GM19351 (cell line): ENCODE measurements at regions not wholly inside any gene's neighbourhood (a gene's known extent, or its start where the extent isn't known, plus 50 kb on each side); places are given as distances from the start of the nearest gene placed in this dataset.

Experiments
- ATAC-seq: cut with Tn5 transposase; IDR thresholded peaks from one replicate; pipeline ENCODE4 v1.9.1; 2021; ENCODE audit warnings: mild to moderate bottlenecking, moderate library complexity; ENCODE audit not compliant: unreplicated experiment

DNA sequence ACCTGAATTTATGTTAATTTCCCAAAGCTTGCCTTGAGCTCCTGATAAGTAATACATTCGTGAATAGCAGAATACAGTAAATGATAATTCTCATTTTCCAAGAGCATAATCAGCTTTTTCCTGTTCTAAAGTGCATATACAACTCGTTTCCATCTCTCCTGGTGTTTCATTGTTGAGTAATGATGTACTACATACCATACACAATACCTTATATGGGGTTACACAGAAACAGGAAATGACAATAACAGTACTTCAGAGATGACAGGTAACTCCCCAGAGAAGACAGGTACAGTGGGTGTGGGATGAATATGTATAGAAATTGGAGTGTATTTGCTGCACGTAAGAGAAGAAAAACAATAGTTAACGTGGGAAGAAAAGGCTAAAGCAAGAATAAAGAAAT, 287.1 kb downstream of the TENT4A start:
- no peak for ATAC-seq

DNA sequence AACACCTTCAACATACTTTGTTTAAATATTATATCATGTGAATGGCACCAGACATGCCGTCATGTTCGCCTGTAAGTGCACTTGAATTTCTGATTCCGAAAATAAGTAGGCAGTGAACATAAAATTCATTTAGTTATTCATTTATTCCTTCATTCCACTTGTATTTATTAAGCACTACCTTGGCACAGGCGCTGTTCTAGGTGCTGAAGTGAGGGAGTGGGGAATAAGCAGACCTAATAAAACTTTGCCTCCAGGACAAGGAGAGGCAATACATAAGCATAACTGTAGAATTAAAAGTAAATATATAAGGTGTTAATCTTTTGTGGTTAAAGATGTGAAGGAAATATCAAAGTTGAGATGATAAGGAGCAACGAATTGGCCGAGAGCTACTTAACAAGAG, 297.4 kb downstream of the TENT4A start:
- no peak for ATAC-seq

GRCh38 chr5:7012057-7012456, 298.8 kb downstream of the TENT4A start:
- no peak for ATAC-seq

- no peak for ATAC-seq
Measured at GRCh38 chr5:7014611-7015010, 301.4 kb downstream of the TENT4A start.

DNA sequence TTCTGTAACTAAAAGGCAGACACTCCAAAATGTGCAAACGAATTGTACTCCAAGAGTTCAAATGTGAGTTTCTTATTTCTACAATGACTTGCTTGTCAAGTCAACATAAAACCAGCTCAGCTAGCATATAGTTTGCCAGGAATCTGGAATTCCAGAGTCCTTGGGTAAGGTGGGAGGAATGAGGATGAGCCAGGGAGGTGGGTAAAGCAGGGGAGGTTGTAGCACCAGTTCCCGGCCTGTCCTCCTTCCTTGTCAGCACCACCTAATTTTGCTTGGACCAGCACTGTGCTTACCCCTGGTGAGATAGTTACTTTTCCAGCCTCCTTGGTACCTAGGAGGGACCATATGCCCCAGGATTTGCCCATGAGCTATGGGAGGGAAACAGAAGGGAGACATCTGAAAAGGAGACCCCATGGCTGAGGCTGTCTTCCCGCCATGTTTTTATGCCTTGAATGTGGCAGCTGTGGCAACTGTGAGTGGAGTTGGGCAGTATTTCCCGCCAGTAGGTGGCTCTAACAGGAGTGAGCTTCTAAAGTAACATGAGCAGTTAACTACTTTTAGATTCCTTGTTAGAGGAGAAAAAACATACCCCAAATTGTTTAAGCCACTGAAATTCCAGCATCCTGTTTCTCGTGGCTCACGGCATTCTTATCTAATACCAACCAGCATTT, 302.5 kb downstream of the TENT4A start:
- ATAC-seq = no peak

GRCh38 chr5:7016999-7017747, 303.9 kb downstream of the TENT4A start:
- no peak for ATAC-seq

- no peak for ATAC-seq
Measured at GRCh38 chr5:7018198-7018597, 305.0 kb downstream of the TENT4A start.

GRCh38 chr5:7018601-7019000, 305.4 kb downstream of the TENT4A start:
- ATAC-seq = no peak

DNA sequence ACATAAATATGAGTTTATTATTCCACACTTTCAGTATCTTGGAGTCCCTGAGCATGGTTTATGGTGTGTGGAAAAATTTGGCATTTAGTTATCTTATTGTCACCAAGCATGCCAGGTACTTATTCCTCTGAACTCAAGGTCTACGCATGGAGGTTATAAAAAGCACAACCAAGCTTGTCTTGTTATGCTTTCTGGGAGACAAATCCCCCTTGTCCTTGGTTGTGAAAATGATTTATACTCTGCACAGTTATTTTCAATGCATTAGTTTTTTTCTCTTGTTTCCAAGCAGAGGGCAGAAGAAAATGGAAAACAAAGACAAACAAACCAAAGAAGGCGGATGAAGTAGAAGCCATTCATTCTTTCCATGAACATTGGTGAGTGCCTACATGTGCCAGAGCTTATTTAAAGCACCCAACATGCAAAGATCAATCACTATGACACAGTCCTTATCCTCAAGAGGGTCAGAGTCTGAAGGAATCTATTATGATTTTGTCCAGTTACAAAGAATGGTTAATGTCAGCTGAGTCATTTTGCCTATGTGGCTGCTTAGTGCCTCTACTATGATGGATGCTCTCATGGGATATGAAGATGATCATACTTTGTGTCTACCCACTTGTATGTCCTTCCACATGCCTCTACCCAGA, 323.1 kb downstream of the TENT4A start:
- ATAC-seq = no peak

DNA sequence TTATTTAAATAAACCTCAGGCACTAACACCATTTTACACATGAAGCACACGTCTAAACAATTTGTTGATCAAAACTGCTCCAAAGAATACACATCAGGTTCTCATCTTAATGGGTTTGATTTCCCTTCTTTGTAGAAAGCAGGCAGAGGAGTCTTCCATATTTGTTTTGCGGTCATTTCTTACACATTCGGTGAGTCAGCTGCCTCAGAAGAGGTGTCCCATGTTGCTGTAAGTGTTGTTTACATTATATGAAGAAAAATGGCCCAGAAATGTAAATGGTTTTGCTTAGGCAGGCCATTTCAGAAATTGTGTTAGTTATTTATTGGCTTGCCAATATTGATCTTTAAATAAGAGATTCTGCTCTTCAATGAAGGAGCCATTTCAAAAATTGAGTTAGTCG, 325.8 kb downstream of the TENT4A start:
- ATAC-seq = no peak

- ATAC-seq = no peak
Measured at GRCh38 chr5:7040111-7040510, 326.9 kb downstream of the TENT4A start.

DNA sequence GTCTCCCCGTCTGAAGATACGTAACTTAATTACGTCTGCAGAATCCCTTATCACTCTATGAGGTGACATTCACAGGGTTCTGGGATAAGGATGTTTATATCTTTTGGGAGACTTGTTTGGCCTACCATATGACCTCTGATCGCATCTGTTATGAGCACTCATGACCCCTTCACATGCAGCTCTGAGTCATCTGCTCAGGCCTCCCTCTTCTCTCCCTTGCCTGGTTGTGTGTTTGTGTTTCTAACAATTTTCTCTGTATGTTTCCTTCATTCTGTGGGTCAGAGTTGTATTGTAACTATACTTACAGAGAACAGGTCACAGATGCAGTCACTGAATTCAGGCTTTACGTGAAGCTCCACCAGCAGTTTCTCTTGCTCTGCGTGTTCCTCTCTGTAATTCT, 330.6 kb downstream of the TENT4A start:
- no peak for ATAC-seq

- no peak for ATAC-seq
Measured at GRCh38 chr5:7047511-7048261, 334.5 kb downstream of the TENT4A start.

- no peak for ATAC-seq
Measured at GRCh38 chr5:7050986-7051385, 337.8 kb downstream of the TENT4A start.

DNA sequence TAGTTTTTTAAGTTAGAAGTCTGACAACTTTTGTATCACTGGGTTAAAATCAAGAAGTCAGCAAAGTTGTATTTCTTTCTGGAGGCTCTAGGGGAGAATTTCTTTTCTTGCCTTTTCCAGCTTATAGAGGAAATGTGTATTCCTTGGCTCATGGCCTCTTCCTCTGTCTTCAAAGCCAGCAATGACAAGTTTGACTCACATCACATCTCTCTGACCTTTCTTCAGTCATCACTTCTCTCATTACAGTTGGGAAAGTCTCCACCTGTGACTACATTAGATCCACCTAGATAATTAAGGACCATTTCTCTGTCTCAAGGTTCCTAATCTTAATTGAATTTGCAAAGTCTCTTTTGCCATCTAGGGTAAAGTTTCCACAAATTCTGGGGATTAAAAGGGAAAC, 339.9 kb downstream of the TENT4A start:
- no peak for ATAC-seq

DNA sequence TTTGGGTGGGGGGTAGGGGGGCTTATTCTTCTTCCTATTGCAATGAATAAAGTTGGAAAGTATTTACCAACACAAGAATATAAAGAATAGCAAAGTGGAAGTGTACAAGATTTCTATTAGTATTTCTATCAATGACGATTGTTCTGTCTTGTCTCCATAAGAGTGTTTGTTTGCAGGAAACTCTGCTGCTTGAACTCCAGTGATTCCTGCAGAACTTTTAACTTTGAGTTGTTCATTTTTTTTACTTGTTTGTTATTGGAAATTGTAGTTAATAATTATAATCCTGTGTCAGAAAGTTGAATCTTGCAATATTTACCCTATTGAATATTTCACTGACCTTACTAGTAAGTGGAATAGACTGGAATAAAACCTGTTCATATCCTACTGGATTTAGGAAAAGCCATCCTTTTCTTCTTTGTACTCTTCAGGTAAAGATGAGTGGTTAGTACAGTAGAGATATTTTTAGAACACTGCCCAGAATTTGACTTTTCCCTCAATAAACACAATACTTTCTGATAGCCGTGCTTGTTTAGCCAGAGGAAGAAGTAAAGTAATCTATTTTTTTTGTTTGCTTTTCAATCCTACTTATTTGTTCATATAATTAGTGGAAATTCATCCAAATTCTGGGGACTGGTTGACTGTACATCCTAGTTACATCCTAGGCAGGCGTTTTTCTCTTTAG, 340.4 kb downstream of the TENT4A start:
- ATAC-seq = no peak

DNA sequence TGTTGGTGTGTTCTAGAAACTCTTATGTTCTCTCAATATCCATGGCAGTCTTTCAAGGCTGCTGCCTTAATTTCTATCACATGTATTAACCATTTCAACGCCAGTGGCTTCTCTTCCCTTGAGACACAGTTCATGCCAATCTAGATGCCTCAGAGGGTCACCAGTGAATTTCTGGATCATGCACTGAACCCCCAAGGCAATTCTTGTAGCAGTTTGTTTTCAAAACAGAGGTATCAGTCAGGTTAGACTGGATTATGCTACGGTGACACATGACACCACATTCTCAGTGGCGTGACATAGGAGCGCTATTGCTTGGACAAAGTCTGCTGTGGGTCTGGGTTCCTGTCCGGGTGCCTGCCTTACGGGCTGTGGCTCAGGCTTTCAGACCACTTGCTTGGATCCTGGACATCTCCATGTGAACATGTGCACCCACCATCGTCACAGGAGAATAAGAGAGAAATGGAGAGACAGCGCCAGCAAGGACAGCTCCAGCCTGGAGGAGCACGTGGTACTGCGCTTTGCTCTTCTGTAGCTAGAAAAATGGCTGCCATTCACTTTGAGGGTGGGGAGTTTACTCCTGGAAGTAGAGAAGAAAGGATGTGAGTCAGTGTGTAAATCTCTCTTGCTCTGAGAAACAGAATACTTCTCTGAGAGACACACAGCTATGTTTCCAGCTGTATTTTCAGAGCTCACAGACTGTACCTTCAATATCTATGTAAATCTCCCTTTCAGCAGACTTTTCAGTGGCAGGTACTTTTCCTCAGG, 329.3 kb upstream of the ADCY2 start:
- ATAC-seq = no peak

- no peak for ATAC-seq
Measured at GRCh38 chr5:7068156-7068555, 327.8 kb upstream of the ADCY2 start.

DNA sequence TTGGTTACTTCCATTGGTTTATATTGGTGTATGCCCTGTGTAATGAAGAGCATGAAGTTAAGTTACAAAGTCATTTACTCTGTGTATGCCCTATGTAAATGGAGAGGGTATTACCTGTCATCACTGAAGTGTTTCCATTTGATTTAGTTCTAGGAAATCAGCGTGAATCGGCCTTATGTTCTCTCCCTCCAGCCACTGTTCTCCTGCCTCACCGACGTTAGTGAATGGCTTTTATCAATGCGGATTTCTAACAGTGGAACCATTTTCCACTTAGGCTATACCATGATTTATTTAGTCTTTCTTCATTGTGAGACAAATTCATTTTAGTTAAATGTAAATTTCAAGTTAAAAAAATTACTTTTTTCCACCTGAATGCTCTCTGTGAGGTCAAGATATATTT, 327.0 kb upstream of the ADCY2 start:
- ATAC-seq = no peak

DNA sequence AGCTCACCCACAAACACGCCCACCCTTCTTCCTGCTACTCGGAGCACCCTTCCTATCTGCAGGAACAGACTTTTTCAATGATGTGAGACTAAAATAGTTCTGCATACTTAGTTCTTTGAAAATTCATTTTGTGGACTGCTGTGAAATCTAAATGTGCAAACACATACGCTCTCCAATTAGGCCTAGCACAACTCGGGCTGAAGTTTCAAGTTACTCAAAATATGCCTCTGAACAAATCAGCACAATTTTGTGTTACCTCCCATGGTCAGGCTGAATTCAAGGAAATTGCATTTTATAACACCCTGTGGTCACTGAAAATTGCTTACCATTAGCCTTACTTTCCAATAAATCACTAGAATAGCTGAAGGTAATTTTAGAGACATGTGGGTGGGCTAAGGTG, 323.8 kb upstream of the ADCY2 start:
- no peak for ATAC-seq
